Endothelial cell of umbilical vein (primary cell): ENCODE measurements at regions not wholly inside any gene's neighbourhood (a gene's known extent, or its start where the extent isn't known, plus 50 kb on each side); places are given as distances from the start of the nearest gene placed in this dataset.

Experiments
- BruUV-seq: library from RNA; stranded (reverse); fragments of 400-500 nt; replicated peaks from 2 replicates; lab custom pipeline; 2021; lab: Mats Ljungman, UMichigan
- CTCF ChIA-PET: fragments of 300-600, 350-600 bp; sonication (Branson Sonifier 250); formaldehyde crosslinking; loops from one replicate; lab custom pipeline; 2021; ENCODE audit warnings: antibody characterized with exemption, inconsistent platforms; lab: Charles Lee
- POLR2A ChIA-PET: fragments of 300-600, 350-600 bp; sonication (Branson Sonifier 250); formaldehyde crosslinking; loops from one replicate; lab custom pipeline; 2021; ENCODE audit warnings: antibody characterized with exemption, inconsistent platforms; lab: Charles Lee
- DNase-seq: peaks from one replicate; pipeline ENCODE4 v3.0.0-alpha.2; 2011; ENCODE audit warnings: low read depth, low spot score
- FAIRE-seq: peaks from 2 replicates; lab custom pipeline; 2011; peaks lifted over from hg19 to GRCh38; lab: Jason Lieb, UNC
- H2AFZ ChIP-seq: 2 replicates; pipeline ENCODE4 v1.6.0; 2012; ENCODE audit warnings: low read depth, low read length, control low read depth, inconsistent platforms
- H3K27ac ChIP-seq: 2 replicates; pipeline ENCODE4 v1.5.1; 2011; ENCODE audit warnings: low read depth, mild to moderate bottlenecking, control low read depth, low read length, moderate library complexity; ENCODE audit not compliant: insufficient read depth
- H3K27me3 ChIP-seq, 2 experiments: 2 replicates each; pipeline versions ENCODE4 v1.6.0 to v1.6.1; 2011; ENCODE audit warnings: low read length in 2 of 2, mixed read lengths in 1 of 2; ENCODE audit not compliant: control insufficient read depth in 2 of 2, insufficient read depth in 2 of 2
- H3K36me3 ChIP-seq, 2 experiments: 2 replicates in 1 of 2; 3 replicates in 1 of 2; pipeline ENCODE4 v1.5.1; 2011; ENCODE audit warnings: low read length in 2 of 2, mild to moderate bottlenecking in 1 of 2, moderate library complexity in 1 of 2; ENCODE audit not compliant: control insufficient read depth in 2 of 2, insufficient read depth in 2 of 2; ENCODE audit errors: extremely low read depth in 1 of 2
- H3K4me1 ChIP-seq: 3 replicates; pipeline ENCODE4 v1.5.1; 2011; ENCODE audit warnings: mild to moderate bottlenecking, low read length; ENCODE audit not compliant: control insufficient read depth, insufficient read depth; ENCODE audit errors: extremely low read depth
- H3K4me2 ChIP-seq: 2 replicates; pipeline ENCODE4 v1.6.1; 2011; ENCODE audit warnings: low read length, control low read depth, mixed read lengths; ENCODE audit not compliant: insufficient read depth
- H3K4me3 ChIP-seq, 3 experiments: fragments of 200-600 bp in 1 of 3; sonication (generic), shearing (Covaris generic) in 1 of 3; replicated peaks in 1 of 3; 2 replicates each; pipeline ENCODE4 v1.5.1; 2011 to 2016; ENCODE audit warnings: control low read depth in 3 of 3, low read length in 3 of 3, mild to moderate bottlenecking in 2 of 3, inconsistent platforms in 1 of 3, low read depth in 1 of 3, moderate library complexity in 1 of 3; ENCODE audit not compliant: insufficient read depth in 1 of 3
- H3K79me2 ChIP-seq: 2 replicates; pipeline ENCODE4 v1.6.0; 2012; ENCODE audit warnings: low read length, inconsistent platforms; ENCODE audit not compliant: control insufficient read depth, insufficient read depth
- H3K9ac ChIP-seq: replicated peaks from 2 replicates; pipeline ENCODE3; 2011; ENCODE audit warnings: low read length, control low read depth; ENCODE audit not compliant: insufficient read depth; ENCODE audit errors: extremely low read depth
- H3K9me1 ChIP-seq: replicated peaks from 3 replicates; pipeline ENCODE4 v1.6.0; 2011; ENCODE audit warnings: mild to moderate bottlenecking, low read length; ENCODE audit not compliant: control insufficient read depth, insufficient read depth; ENCODE audit errors: extremely low read depth
- H3K9me3 ChIP-seq: replicated peaks from 2 replicates; pipeline ENCODE4 v1.5.1; 2012; ENCODE audit warnings: low read length, inconsistent platforms; ENCODE audit not compliant: control insufficient read depth, insufficient read depth
- H4K20me1 ChIP-seq: replicated peaks from 2 replicates; pipeline ENCODE3; 2011; ENCODE audit warnings: mild to moderate bottlenecking, low read length; ENCODE audit not compliant: control insufficient read depth, insufficient read depth; ENCODE audit errors: extremely low read depth
- CTCF ChIP-seq, 2 donors: IDR thresholded peaks; 1 replicate in 1 of 2; 2 replicates in 1 of 2; pipeline ENCODE4 v1.5.1; 2011; ENCODE audit warnings: low read length in 2 of 2, mild to moderate bottlenecking in 2 of 2, moderate library complexity in 2 of 2, control low read depth in 1 of 2, inconsistent platforms in 1 of 2, low read depth in 1 of 2; ENCODE audit not compliant: insufficient read depth in 1 of 2; ENCODE audit errors: extremely low read depth in 1 of 2
- EZH2 ChIP-seq: IDR thresholded peaks from 2 replicates; pipeline ENCODE4 v1.6.1; 2012; ENCODE audit warnings: borderline replicate concordance, low read depth, mild to moderate bottlenecking, moderate library complexity, low read length, inconsistent platforms; ENCODE audit not compliant: severe bottlenecking
- FOS ChIP-seq: IDR thresholded peaks from 2 replicates; pipeline ENCODE4 v1.6.1; 2011; ENCODE audit warnings: mild to moderate bottlenecking, low read length, moderate library complexity, borderline replicate concordance; ENCODE audit not compliant: insufficient read depth
- GATA2 ChIP-seq: IDR thresholded peaks from 2 replicates; pipeline ENCODE4 v1.7.0; 2011; ENCODE audit warnings: low read depth, mild to moderate bottlenecking, moderate library complexity, mixed read lengths, low read length; ENCODE audit not compliant: insufficient read length, insufficient read depth
- JUN ChIP-seq: IDR thresholded peaks from 2 replicates; pipeline ENCODE4 v1.6.1; 2011; ENCODE audit warnings: borderline replicate concordance, low read depth; ENCODE audit not compliant: insufficient read length, insufficient read depth
- MAX ChIP-seq: IDR thresholded peaks from 2 replicates; pipeline ENCODE4 v1.6.1; 2011; ENCODE audit not compliant: insufficient read depth, insufficient read length
- MYC ChIP-seq: IDR thresholded peaks from one replicate; pipeline ENCODE4 v1.6.1; 2011; ENCODE audit warnings: mild to moderate bottlenecking, low read depth, low read length
- POLR2A ChIP-seq: IDR thresholded peaks from 2 replicates; pipeline ENCODE4 v1.6.1; 2012; ENCODE audit warnings: low read depth, mild to moderate bottlenecking, control low read depth, low read length
- POLR2AphosphoS5 ChIP-seq: IDR thresholded peaks from 2 replicates; pipeline ENCODE4 v1.6.1; 2012; ENCODE audit warnings: low read depth, mild to moderate bottlenecking, control low read depth, low read length, moderate library complexity; ENCODE audit not compliant: insufficient read depth
- dilution Hi-C: fragments of 300-500 bp; cut with MboI; formaldehyde crosslinking; loops from one replicate; pipeline ENCODE4 v1.15.0; 2019; ENCODE audit warnings: low sequenced_read_pairs; ENCODE audit not compliant: extremely low pct_ligation_motif_present
- intact Hi-C: fragments of 100-400 bp; cut with micrococcal nuclease; formaldehyde crosslinking; loops from one replicate; pipeline ENCODE4 v1.10.0; 2022

GRCh38 chr11:121769191-121769590 is 316.4 kb upstream of the SORL1-AS1 start:
- intact Hi-C loops, result no loop called here
- dilution Hi-C loops, result no loop called here
- Histone ChIP-seq H3K4me1 (no peaks in the 10 kb centered on the region), H3K4me2 (no peak overlapping the region), H3K9me1 (no peaks in the 10 kb centered on the region), H3K27ac (no peak overlapping the region), H3K36me3 (no peaks in the 10 kb centered on the region), H3K9me3 (no peaks in the 10 kb centered on the region), H2AFZ (no peak overlapping the region), H4K20me1 (no peaks in the 10 kb centered on the region), H3K27me3 (peaks cover 0 to 2% of the 10 kb centered on the region in 2 experiments), H3K9ac (no peak overlapping the region), H3K79me2 (no peaks in the 10 kb centered on the region), H3K4me3 (no peak overlapping the region)
- CTCF ChIA-PET, result no interaction called here
- TF ChIP-seq POLR2AphosphoS5 (no peak), POLR2A (no peak), EZH2 (no peak), JUN (no peak), GATA2 (no peak), FOS (no peak), MYC (no peak), MAX (no peak), CTCF (IDR thresholded peaks at IDR 0.05; ENCODE audit: extremely low read depth in 1 of 2, insufficient read depth in 1 of 2, low read depth in 1 of 2, low read length in 2 of 2) (no peak)
- DNase-seq, result no peak
- POLR2A ChIA-PET, result no interaction called here
- no TSS peak for BruUV-seq
- FAIRE-seq, result no peak
